Activated naive CD4-positive, alpha-beta T cell treated with Interleukin-2 at 50 U/mL for 16 hours (primary cell): ENCODE measurements at regions not wholly inside any gene's neighbourhood (a gene's known extent, or its start where the extent isn't known, plus 50 kb on each side); places are given as distances from the start of the nearest gene placed in this dataset.

Experiments
- DNase-seq: peaks from one replicate; pipeline ENCODE4 v3.0.0-alpha.2; 2020

DNA sequence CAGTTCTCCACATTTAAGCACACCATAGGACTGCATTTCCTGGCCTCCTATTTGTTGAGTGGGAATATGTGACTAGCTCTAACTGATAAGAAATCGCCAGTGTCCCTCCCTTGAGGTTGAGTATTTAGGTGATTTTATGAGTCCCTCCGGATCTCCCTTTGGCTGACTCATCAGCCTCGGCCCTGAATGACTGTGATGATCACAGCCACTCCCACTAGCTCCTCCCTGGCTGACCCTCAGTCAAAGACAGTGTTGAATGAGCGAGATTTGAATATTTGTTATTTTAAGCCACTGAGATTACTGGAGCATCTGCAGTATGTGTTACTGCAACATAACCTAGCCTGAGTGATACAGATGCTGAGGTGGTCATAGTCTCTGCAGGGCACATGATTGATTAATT lies 515.3 kb downstream of the EPHB1 start:
- DNase-seq, result no peak

GRCh38 chr3:135311699-135312098 lies 516.6 kb downstream of the EPHB1 start:
- DNase-seq, result no peak

- no peak for DNase-seq
Measured at GRCh38 chr3:135314237-135314636, 519.2 kb downstream of the EPHB1 start.

DNA sequence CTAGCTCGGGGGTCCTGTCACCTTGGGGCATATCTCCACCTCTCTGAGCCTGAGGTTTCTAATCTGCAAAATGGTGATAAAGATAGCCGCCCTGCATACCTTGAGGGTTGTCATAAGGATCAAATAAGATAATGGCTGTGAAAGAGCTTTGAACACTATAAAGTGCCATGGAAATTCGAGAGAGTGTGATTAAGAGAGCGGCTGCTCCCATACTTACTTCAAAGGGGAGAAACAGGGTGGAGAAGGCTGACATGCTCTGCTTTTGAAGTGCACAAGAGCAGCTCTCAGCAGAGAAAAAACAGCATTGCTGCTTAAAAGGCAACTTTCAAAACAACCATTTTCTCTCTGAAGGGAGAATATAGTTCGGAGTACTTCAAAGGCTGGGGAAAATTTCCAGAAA lies 529.2 kb downstream of the EPHB1 start:
- DNase-seq, result no peak

- no peak for DNase-seq
Measured at GRCh38 chr3:135325096-135325495, 530.0 kb downstream of the EPHB1 start.

GRCh38 chr3:135325726-135326235 lies 530.7 kb downstream of the EPHB1 start:
- DNase-seq, result no peak

DNA sequence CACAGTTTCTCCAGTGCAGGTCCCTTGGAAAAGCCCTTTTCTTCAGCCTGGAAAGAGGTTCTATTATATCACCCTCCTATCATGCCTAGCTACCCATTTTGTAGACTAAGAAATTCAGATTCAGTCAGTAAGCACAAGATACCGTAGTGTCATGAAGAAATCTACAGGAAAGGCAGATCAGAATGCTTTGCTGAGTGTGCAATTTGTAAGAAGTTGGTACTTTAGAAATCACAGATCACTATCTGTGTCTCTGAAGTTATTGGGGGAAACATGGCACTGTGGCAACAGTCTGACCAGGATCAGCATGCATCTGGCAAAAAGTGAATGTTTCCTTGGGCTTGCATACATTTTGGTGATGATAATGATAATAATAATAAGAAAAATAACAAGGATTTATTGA lies 531.8 kb downstream of the EPHB1 start:
- DNase-seq, result no peak

DNA sequence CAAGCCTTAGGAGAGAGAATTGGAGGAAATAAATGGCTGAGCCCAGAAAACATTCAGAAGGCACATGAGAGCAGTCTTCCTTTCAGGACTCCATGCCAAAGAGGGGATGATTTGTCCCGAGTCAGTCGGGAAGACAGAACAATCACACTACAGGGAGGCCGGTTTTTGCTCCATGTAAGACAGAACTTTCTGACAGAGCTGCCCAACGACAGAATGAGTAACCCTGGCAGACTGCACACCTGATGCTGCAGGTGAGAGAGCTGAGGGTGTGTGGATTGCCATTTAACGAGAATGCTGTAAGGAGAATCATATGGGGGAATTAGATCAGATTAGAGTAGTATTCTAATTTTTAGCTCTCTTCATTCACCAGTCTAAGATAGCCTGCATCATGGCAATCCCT lies 533.0 kb downstream of the EPHB1 start:
- no peak for DNase-seq

DNA sequence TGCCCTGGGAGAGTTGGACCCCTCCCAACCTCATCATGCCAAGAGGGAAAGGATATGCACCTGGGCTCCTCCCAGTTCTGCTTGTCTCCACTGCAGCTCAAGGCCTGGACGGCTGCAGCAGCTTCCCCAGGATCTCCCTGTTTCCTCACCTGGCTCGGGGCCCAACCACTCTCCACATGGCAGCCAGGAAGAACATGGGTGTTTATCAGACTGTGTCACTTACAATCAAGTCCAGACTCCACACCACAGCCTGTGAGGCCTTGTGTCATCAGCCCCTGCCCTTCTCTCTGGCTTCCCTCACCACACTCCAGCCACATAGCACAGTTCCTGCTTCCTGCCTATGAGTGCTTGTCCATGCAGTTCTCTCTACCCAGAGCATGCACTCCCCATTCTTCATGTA lies 534.4 kb downstream of the EPHB1 start:
- no peak for DNase-seq

- no peak for DNase-seq
Measured at GRCh38 chr3:135337192-135337591, 542.1 kb downstream of the EPHB1 start.

GRCh38 chr3:135348690-135349089 lies 553.6 kb downstream of the EPHB1 start:
- no peak for DNase-seq

GRCh38 chr3:135349254-135349948 lies 554.3 kb downstream of the EPHB1 start:
- no peak for DNase-seq

DNA sequence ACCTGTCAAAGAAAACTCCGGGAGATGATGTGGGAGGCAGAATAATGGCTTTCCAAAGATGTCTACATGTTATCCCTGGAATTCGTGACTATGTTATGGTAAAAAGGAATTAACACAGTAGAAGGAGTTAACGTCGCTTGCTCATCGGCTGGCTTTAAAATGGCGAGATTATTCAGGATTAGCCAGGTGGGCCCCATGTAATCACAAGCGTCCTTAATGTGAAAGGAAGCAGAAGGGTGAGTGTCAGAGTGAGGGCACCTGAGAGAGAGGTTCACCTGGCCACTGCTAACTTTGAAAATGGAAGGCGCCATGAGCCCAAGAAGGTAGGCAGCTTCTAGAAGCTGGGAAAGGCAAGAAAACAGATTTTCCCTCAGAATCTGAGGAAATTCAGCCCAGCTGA lies 557.2 kb downstream of the EPHB1 start:
- no peak for DNase-seq

GRCh38 chr3:135362889-135363288 lies 567.8 kb downstream of the EPHB1 start:
- no peak for DNase-seq

DNA sequence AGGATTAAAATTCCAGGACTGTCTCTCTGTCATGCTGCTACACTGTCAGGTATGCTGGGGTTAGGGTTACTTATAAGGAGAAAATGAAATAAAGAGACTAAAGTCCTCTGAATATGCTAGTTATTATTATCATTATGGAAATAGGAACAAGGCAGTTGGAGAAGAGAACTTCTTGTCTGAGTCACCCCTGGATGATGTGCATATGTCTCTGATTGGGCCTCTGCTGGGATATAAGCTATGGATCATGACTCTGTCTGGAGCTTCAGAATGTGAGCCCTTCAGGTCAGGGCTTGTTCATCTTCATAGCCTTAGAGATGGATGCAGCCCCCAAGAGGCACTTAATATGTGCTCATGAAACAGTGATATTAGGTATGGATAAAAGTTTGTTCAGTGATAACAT lies 569.6 kb downstream of the EPHB1 start:
- DNase-seq, result no peak

DNA sequence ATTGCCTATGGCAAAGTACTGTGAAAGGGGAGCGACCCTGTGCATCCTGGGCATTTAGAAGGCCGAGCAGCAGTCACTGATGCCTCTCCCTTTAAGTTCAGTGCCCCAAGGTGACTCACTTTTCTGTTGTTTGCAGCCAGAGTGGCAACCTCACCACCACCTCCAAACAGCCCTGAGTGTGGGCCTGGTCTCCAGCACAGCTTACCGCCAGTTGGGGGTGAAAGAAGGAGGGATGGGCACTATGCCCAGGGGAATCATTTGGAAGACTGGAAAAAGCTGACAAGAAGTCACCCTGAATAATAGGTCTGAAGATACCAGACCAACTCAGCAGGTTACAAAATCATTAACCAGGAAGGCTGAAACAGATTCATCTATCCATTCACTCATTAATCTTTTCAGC lies 571.8 kb downstream of the EPHB1 start:
- no peak for DNase-seq

DNA sequence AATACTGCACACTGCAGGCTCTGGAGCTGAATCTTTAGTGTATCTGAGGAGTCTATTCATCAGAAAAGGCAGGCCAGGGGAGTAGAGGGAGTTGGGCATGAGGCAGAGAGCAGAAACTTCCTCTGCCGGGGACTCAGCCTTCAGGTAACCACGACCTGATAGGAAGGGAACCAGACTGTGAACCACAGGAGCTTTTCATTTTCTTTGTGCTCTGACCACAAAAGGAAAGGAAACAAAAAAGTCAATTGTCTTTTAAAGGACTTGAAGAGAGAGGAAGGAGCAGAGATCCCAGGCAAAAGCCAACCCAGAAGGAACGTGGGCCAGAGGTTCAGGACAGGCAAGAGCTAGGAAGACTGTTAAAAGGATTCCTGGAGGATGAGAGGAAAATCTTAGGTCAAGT lies 573.3 kb downstream of the EPHB1 start:
- DNase-seq, result no peak

DNA sequence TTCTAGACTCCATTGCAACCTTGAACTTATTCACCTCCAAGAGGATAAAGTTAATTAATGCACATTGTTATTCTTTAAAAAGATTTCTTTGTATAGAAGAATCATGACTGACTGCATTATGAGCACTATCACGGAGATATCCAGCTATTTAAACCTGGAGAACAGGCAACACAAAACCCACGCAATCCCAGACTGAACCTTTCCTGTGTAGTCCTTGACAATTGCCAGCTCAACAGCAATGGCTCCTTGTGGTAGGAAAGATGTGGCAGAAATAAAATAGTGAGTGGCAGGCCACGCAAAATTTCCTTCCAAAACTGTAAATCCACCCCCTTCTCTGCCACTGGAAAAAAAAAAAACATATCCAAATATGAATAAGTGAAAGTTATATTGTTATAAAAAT lies 573.7 kb downstream of the EPHB1 start:
- DNase-seq, result no peak

- DNase-seq, result no peak
Measured at GRCh38 chr3:135374571-135374970, 579.5 kb downstream of the EPHB1 start.

- no peak for DNase-seq
Measured at GRCh38 chr3:135382188-135382587, 583.3 kb upstream of the PPP2R3A start.

GRCh38 chr3:135382621-135383020 lies 582.9 kb upstream of the PPP2R3A start:
- no peak for DNase-seq

GRCh38 chr3:135383301-135383700 lies 582.2 kb upstream of the PPP2R3A start:
- DNase-seq, result no peak

DNA sequence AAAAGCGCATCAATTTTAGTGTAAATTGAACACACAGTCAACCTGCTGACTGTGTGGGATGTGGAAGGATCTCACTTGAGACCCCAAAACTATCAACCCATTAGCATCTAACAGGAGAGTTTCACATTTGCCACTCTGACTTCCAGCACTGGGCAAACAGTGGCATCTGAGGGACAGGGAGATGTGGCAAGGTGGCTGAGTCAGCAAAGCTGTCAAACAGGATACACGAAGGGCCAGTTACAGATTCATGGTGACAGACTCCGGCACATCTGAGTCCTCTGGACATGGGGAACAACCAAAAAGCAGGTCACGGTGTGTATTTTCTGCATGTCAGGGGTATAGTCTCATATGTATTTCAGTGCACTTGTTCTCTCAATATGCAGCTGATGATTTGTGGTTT lies 573.4 kb upstream of the PPP2R3A start:
- no peak for DNase-seq

DNA sequence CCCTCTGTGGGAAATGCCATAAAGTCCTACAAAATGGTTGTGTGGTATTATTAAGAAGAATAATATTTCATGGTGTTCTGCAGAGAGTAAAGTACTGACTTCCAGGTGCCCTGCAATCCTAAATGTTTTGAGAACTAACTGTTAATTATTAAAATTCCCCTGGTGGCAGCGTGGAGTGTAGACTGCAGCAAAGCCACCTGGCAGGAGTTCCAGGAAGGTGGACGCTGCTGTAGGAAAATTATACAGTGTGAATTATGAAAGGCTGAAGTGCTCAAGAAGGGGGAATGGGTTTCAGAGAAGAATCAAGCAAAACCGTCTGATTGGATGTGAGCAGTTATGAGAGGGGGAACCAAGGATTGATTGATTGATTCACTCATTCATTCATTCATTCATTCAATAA lies 572.4 kb upstream of the PPP2R3A start:
- no peak for DNase-seq

DNA sequence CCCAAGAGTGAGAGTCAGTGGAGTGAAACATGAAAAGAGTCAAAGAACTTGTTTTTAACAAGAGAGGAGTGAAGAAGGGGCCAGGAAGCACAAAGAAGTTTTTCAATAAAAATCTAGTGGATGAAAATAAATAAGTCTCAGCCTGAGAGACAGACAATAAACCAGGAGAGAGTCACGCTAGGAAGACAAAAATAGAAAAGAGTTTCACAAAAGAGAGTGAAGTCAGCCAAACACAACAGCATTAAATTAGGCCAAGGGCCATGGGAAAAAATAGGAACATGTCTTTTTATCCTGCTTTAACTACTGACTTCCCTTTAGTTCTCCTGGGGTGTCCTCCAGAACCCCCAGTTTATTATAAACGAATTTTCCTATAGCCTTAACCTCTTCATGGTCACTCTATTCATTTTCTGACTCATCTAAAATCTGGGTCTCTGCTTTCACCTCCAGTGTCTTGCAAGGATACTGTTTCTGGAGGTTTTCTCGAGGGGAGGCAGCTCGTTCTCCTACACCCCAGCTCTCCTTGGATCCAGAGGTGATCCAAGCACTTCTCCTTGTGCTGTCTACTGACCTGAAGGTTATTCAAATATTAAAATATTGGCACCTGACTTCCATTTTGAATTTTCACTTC lies 571.5 kb upstream of the PPP2R3A start:
- no peak for DNase-seq
